NT2/D1 (cell line): ENCODE measurements at regions not wholly inside any gene's neighbourhood (a gene's known extent, or its start where the extent isn't known, plus 50 kb on each side); places are given as distances from the start of the nearest gene placed in this dataset.

Source experiments
- YY1 ChIP-seq: IDR thresholded peaks from 2 replicates; pipeline ENCODE4 v1.6.1; 2011; ENCODE audit not compliant: insufficient read length, insufficient read depth
- ZNF274 ChIP-seq: IDR thresholded peaks from 2 replicates; pipeline ENCODE4 v1.6.1; 2011; ENCODE audit warnings: mild to moderate bottlenecking, low read depth, low read length

- TF ChIP-seq YY1 (no peak), ZNF274 (no peak)
Observed at GRCh38 chr10:22111260-22111659, 106.6 kb downstream of the EBLN1 start.
